Astrocyte of the spinal cord (primary cell): ENCODE measurements at regions not wholly inside any gene's neighbourhood (a gene's known extent, or its start where the extent isn't known, plus 50 kb on each side); places are given as distances from the start of the nearest gene placed in this dataset.

ENCODE experiments used
- DNase-seq: peaks from one replicate; pipeline ENCODE4 v3.0.0; 2011; ENCODE audit warnings: low read depth, low spot score
- H3K4me3 ChIP-seq: 2 replicates; pipeline ENCODE4 v1.5.1; 2011; ENCODE audit warnings: low read depth, mild to moderate bottlenecking, low read length, moderate library complexity
- CTCF ChIP-seq: IDR thresholded peaks from 2 replicates; pipeline ENCODE4 v1.5.1; 2012; ENCODE audit warnings: low read depth, mild to moderate bottlenecking, low read length, inconsistent platforms
- in situ Hi-C: cut with HindIII; loops from 2 replicates; pipeline ENCODE4 v1.10.0; 2017; ENCODE audit warnings: low sequenced_read_pairs

DNA sequence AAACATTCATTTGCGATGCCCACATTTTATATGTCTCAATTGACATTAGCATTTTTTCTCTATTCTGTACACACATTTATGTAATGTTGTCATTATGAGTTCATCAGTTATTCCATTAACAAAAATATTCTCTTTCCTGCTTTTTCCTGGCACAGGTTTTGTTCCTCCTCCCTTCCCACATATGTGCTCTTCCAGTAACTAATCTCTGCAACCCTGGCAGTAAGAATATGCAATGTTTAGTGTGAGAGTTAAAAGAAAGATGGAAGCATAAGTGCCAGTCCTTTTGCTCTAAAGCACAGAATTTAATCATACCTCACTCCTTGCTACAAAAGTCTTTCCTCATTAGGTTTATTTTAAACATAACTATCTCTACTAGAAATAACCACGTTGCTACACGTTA, 155.8 kb upstream of the ERBB4 start:
- in situ Hi-C loops, result no loop called here

DNA sequence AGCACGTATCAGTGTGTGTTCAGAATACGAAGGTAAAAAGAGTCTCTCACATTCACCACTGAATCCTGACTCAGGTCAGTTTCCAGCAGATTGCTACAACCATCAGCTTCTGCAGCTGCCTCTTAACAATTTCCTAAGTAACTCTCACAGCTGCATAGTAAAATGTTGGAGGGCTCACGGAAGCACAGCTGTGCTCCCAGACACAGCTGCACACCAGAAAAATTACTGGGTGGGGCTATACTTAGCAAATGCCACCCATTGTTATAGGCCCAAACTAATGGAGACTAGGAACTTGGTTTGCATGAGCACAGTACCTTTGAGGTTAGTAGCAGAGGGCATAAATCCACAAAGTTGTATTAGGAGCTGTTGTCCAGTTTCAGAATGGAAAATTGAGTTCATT, 153.9 kb upstream of the ERBB4 start:
- in situ Hi-C loops, result no loop called here
- no peak for TF ChIP-seq CTCF
- no peak overlapping the region for H3K4me3 ChIP-seq
- DNase-seq, result no peak

More for the DNA sequence above, 155.8 kb upstream of the ERBB4 start:
- no peak overlapping the region for H3K4me3 ChIP-seq
- DNase-seq, result no peak
- no peak for TF ChIP-seq CTCF

GRCh38 chr2:212686285-212686895, 147.8 kb upstream of the ERBB4 start:
- peak; percentile 78 for DNase-seq
- TF ChIP-seq CTCF, result peak; percentile 74
- in situ Hi-C loops, result no loop called here
- H3K4me3 ChIP-seq, result no peak overlapping the region

DNA sequence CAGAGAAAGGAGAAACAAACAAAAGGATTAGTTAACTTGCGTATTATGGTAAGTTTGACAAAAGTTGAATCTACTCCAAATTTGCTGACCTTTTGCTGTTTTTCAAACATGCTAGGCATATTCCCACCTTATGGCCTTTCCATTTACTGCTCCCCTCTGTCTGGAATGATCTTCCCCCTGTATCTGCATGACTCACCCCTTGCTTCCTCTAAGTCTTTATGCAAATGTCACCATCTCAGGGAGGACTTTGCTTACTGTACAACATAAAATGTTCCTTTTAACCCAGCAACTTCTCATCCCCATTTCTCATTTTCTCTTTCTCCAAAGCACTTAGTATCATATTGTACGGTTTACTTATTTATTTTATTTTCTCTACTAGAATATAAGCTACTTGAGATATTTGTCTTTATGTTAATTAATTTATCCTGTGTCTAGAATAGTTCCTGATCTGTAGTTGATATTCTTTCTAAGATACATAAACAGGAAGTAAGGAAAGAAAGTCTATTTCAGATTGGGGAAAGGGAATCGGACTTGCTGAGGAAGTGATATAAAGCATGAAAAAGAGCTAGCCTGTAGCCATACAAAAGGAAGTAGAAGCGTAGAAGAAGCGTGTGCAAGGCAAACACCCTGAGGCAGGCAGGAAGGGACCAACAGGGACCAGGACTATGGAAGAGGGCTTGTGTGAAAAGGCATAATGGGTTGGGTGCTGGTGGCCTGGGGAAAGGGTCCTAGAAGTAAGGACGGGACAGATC, 144.9 kb upstream of the ERBB4 start:
- H3K4me3 ChIP-seq, result no peak overlapping the region
- DNase-seq, result peak; percentile 37
- TF ChIP-seq CTCF, result no peak
- in situ Hi-C loops, result no loop called here

GRCh38 chr2:212682937-212683336, 144.3 kb upstream of the ERBB4 start:
- no peak for TF ChIP-seq CTCF
- in situ Hi-C loops, result no loop called here
- H3K4me3 ChIP-seq, result no peak overlapping the region
- no peak for DNase-seq

DNA sequence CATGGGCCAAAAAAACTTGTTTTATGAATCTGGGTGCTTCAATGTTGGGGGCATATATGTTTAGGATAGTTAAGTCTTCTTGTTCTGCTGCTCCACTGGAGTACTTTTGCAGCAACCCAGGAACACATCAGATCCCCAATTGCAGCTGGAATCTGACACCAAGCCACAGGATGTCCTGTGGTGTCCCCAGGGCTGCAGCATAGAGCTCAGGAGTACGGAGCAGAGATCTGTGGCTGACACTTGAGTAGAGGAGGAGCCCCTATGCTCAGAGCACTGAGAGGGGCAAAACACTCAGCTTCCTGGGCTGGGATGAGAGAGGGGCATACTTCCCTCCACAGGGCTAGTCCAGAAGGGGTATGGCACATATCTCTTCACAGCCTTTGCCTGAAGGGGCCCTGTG, 138.9 kb upstream of the ERBB4 start:
- H3K4me3 ChIP-seq, result no peak overlapping the region
- in situ Hi-C loops, result no loop called here
- TF ChIP-seq CTCF, result no peak
- DNase-seq, result no peak
